ENCODE measurements at regions not wholly inside any gene's neighbourhood (a gene's known extent, or its start where the extent isn't known, plus 50 kb on each side); places are given as distances from the start of the nearest gene placed in this dataset.
A peak's percentile ranks its signal among the peaks of the same experiment; 100 is the strongest.

GRCh38 chr5:69039829-69040228, 54.0 kb upstream of the SLC30A5 start:
- DNase-seq (ENCODE audit: low spot score in 2 of 2) = no peak
- intact Hi-C loops (cut with DNase I; ENCODE audit: low total_unique reads) = no loop called here
- H3K4me3 ChIP-seq (ENCODE audit: low read depth, poor library complexity, severe bottlenecking) = no peak overlapping the region
- TF ChIP-seq CTCF (IDR thresholded peaks at IDR 0.05) (no peak), POLR2A (IDR thresholded peaks at IDR 0.05) (no peak)

- TF ChIP-seq POLR2A (IDR thresholded peaks at IDR 0.05) = no peak
- TF ChIP-seq CTCF (IDR thresholded peaks at IDR 0.05) = no peak
- 41 to 42% methylated on average over 2 of the region's 2 CpGs for WGBS, 2 donors
- intact Hi-C loops (cut with DNase I; ENCODE audit: low total_unique reads) = no loop called here
- H3K4me3 ChIP-seq (ENCODE audit: low read depth, poor library complexity, severe bottlenecking) = no peak overlapping the region
- DNase-seq (ENCODE audit: low spot score in 2 of 2) = no peak
These were observed 51.3 kb upstream of the SLC30A5 start for GRCh38 chr5:69042500-69042899.

- 17 to 20% methylated on average over 19 of the region's 19 CpGs for WGBS, 2 donors
- TF ChIP-seq POLR2A (IDR thresholded peaks at IDR 0.05) = no peak
- peak in 1 of 3 donors; percentile 65 for TF ChIP-seq CTCF (IDR thresholded peaks at IDR 0.05)
- intact Hi-C loops (cut with DNase I; ENCODE audit: low total_unique reads) = no loop called here
- DNase-seq (ENCODE audit: low spot score in 2 of 2) = peak; percentile 87 to 89
- H3K4me3 ChIP-seq (ENCODE audit: low read depth, poor library complexity, severe bottlenecking) = no peak overlapping the region
These were observed 50.7 kb upstream of the SLC30A5 start for GRCh38 chr5:69042915-69043654.

GRCh38 chr5:69043655-69043996, 50.2 kb upstream of the SLC30A5 start:
- TF ChIP-seq POLR2A (IDR thresholded peaks at IDR 0.05) (no peak), CTCF (IDR thresholded peaks at IDR 0.05) (no peak)
- 47 to 54% methylated on average over 2 of the region's 2 CpGs for WGBS, 2 donors
- no peak overlapping the region for H3K4me3 ChIP-seq (ENCODE audit: low read depth, poor library complexity, severe bottlenecking)
- intact Hi-C loops (cut with DNase I; ENCODE audit: low total_unique reads) = no loop called here
- no peak for DNase-seq (ENCODE audit: low spot score in 2 of 2)

All from lower leg skin (tissue), 4 donors.